K562 (cell line): ENCODE measurements at regions not wholly inside any gene's neighbourhood (a gene's known extent, or its start where the extent isn't known, plus 50 kb on each side); places are given as distances from the start of the nearest gene placed in this dataset.

ENCODE experiments used
- ATF2 ChIP-seq: sonication (generic); formaldehyde crosslinking; IDR thresholded peaks from 2 replicates; pipeline ENCODE4 v1.8.1; 2022; ENCODE audit warnings: missing genetic modification reagents
- ATF3 ChIP-seq, 2 experiments: fragments of 450-650 bp in 1 of 2; sonication (generic) in 1 of 2; formaldehyde crosslinking in 1 of 2; IDR thresholded peaks in 1 of 2; conservative IDR thresholded peaks in 1 of 2; 2 replicates each; pipeline versions ENCODE4 v1.6.1 to v1.8.1; 2016 to 2023; ENCODE audit warnings: mild to moderate bottlenecking in 2 of 2, moderate library complexity in 2 of 2, inconsistent platforms in 1 of 2, missing genetic modification reagents in 1 of 2
- MXI1 ChIP-seq: IDR thresholded peaks from 2 replicates; pipeline ENCODE4 v1.6.1; 2011; ENCODE audit warnings: low read depth, mild to moderate bottlenecking, improper control_type of control experiment, low read length
- POLR2A ChIP-seq: fragments of 450-650 bp; conservative IDR thresholded peaks from 2 replicates; pipeline ENCODE4 v1.6.1; 2016
- PRDM10 ChIP-seq: fragments of 450-650 bp; IDR thresholded peaks from 2 replicates; pipeline ENCODE4 v1.6.1; 2018; ENCODE audit not compliant: partially characterized antibody
- PTRF ChIP-seq: fragments of 450-650 bp; IDR thresholded peaks from 2 replicates; pipeline ENCODE4 v1.6.1; 2016; ENCODE audit warnings: mild to moderate bottlenecking, missing genetic modification characterization, missing compliant biosample characterization
- STAT5B ChIP-seq: fragments of 250-450 bp; sonication (Bioruptor Pico); IDR thresholded peaks from 2 replicates; pipeline ENCODE4 v1.8.0; 2021; ENCODE audit warnings: mild to moderate bottlenecking, inconsistent platforms
- YY1 ChIP-seq, 3 experiments: IDR thresholded peaks; 2 replicates each; pipeline ENCODE4 v1.6.1; 2011; ENCODE audit warnings: low read length in 2 of 3, mild to moderate bottlenecking in 2 of 3, moderate library complexity in 2 of 3, borderline replicate concordance in 1 of 3, control low read depth in 1 of 3, low read depth in 1 of 3; ENCODE audit not compliant: insufficient read depth in 3 of 3, insufficient replicate concordance in 2 of 3, control insufficient read depth in 1 of 3, insufficient read length in 1 of 3; ENCODE audit errors: extremely low read depth in 1 of 3

GRCh38 chr12:91241756-91242155 is 59.1 kb upstream of the DCN start:
- TF ChIP-seq STAT5B: no peak
- no peak for TF ChIP-seq MXI1
- TF ChIP-seq PRDM10: no peak
- no peak for TF ChIP-seq PTRF (tag)
- TF ChIP-seq ATF2 (CRISPR knock-in tag): no peak
- TF ChIP-seq YY1 (IDR thresholded peaks at IDR 0.05; ENCODE audit: borderline replicate concordance in 1 of 3, control insufficient read depth in 1 of 3, extremely low read depth in 1 of 3, insufficient read depth in 3 of 3, insufficient read length in 1 of 3, insufficient replicate concordance in 2 of 3, low read depth in 1 of 3, low read length in 2 of 3): no peak
- no peak for TF ChIP-seq POLR2A
- no peak for TF ChIP-seq ATF3 (IDR thresholded peaks at IDR 0.05)
- no peak for TF ChIP-seq ATF3 (CRISPR knock-in tag; conservative IDR thresholded peaks at IDR 0.05)
